ENCODE measurements at regions not wholly inside any gene's neighbourhood (a gene's known extent, or its start where the extent isn't known, plus 50 kb on each side); places are given as distances from the start of the nearest gene placed in this dataset.

GRCh38 chr9:124110307-124110915 is 98.8 kb downstream of the LHX2 start (continued):
- TF ChIP-seq CSRNP3 (CRISPR knock-in tag; IDR thresholded peaks at IDR 0.05) (no peak), CSDC2 (CRISPR knock-in tag; IDR thresholded peaks at IDR 0.05) (peak; percentile 99), CREB5 (CRISPR knock-in tag; IDR thresholded peaks at IDR 0.05; ENCODE audit: low read depth) (0 out of 2 replicates have a peak, but pooled peaks have one; percentile 45), ZFP3 (CRISPR knock-in tag; IDR thresholded peaks at IDR 0.05) (peak; percentile 90), ZNF70 (CRISPR knock-in tag; IDR thresholded peaks at IDR 0.05) (no peak), ZNF8 (CRISPR knock-in tag; IDR thresholded peaks at IDR 0.05) (peak; percentile 33; the same call in 1 of the 2 replicates), TSHZ2 (CRISPR knock-in tag; IDR thresholded peaks at IDR 0.05) (peak; percentile 94), SNAI2 (CRISPR knock-in tag; IDR thresholded peaks at IDR 0.05) (peak; percentile 99), POU6F1 (CRISPR knock-in tag; IDR thresholded peaks at IDR 0.05; ENCODE audit: borderline replicate concordance, low read depth) (peak; percentile 84; the same call in 1 of the 2 replicates)

GRCh38 chr9:124116683-124117363 is 105.3 kb downstream of the LHX2 start:
- ATAC-seq = no peak
- no peak for TF ChIP-seq TSHZ2 (CRISPR knock-in tag; IDR thresholded peaks at IDR 0.05)
- TF ChIP-seq ZNF8 (CRISPR knock-in tag; IDR thresholded peaks at IDR 0.05) = peak; percentile 98

GRCh38 chr9:124118894-124119293 is 107.3 kb downstream of the LHX2 start:
- TF ChIP-seq ZNF565 (CRISPR knock-in tag; conservative IDR thresholded peaks at IDR 0.05; ENCODE audit: low read depth) = no peak
- TF ChIP-seq ARNTL (CRISPR knock-in tag; IDR thresholded peaks at IDR 0.05; ENCODE audit: borderline replicate concordance, low read depth) = no peak
- TF ChIP-seq ZNF70 (CRISPR knock-in tag; IDR thresholded peaks at IDR 0.05) = no peak
- TF ChIP-seq ZC3H10 (CRISPR knock-in tag; IDR thresholded peaks at IDR 0.05) = no peak
- TF ChIP-seq ESRRG (CRISPR knock-in tag; IDR thresholded peaks at IDR 0.05) = no peak
- no peak for ATAC-seq

GRCh38 chr9:124120272-124120671 is 108.7 kb downstream of the LHX2 start:
- ATAC-seq = no peak
- TF ChIP-seq ZNF565 (CRISPR knock-in tag; conservative IDR thresholded peaks at IDR 0.05; ENCODE audit: low read depth) = no peak
- no peak for TF ChIP-seq BACH2 (CRISPR knock-in tag; IDR thresholded peaks at IDR 0.05; ENCODE audit: borderline replicate concordance)
- TF ChIP-seq POU6F1 (CRISPR knock-in tag; IDR thresholded peaks at IDR 0.05; ENCODE audit: borderline replicate concordance, low read depth) = no peak
- no peak for TF ChIP-seq PPARA (CRISPR knock-in tag; IDR thresholded peaks at IDR 0.05; ENCODE audit: borderline replicate concordance)
- no peak for TF ChIP-seq TSHZ2 (CRISPR knock-in tag; IDR thresholded peaks at IDR 0.05)
- TF ChIP-seq TCF4 (CRISPR knock-in tag; IDR thresholded peaks at IDR 0.05; ENCODE audit: borderline replicate concordance) = no peak
- no peak for TF ChIP-seq TOX (CRISPR knock-in tag; IDR thresholded peaks at IDR 0.05; ENCODE audit: borderline replicate concordance)
- no peak for TF ChIP-seq RARB (CRISPR knock-in tag; IDR thresholded peaks at IDR 0.05)
